ENCODE measurements at regions not wholly inside any gene's neighbourhood (a gene's known extent, or its start where the extent isn't known, plus 50 kb on each side); places are given as distances from the start of the nearest gene placed in this dataset.
"Not testable (repeated sequence)": the region's sequence is repeated elsewhere in the genome, so short reads cannot be mapped to it uniquely, and the experiment has no call there.

GRCh38 chr16:65831903-65832666 is 534.4 kb upstream of the CDH5 start:
- DNase-seq (ENCODE audit: low read depth in 2 of 3, low spot score in 2 of 3) = no peak

GRCh38 chr16:65829076-65829475 is 537.4 kb upstream of the CDH5 start:
- DNase-seq (ENCODE audit: low read depth in 2 of 3, low spot score in 2 of 3) = no peak

DNA sequence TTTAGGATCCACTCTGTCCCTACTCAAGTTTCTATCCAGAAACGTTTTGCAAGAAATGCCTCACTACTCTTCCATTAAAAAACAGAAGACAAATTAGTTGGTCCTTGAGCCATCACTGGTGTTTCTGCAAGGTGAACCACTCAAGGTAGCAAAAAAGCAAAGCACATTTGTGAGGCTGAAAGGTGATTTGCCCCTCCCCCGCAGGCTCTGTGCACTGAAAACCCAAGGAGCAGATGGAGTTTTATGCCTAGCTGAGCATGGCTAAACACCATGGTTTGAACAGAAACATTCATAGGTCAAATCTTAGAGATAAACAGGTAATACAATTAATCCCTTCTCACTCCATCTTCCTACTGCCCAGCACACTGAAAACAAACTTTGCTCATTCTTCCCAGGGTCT is 538.2 kb upstream of the CDH5 start:
- DNase-seq (ENCODE audit: low read depth in 2 of 3, low spot score in 2 of 3) = no peak

DNA sequence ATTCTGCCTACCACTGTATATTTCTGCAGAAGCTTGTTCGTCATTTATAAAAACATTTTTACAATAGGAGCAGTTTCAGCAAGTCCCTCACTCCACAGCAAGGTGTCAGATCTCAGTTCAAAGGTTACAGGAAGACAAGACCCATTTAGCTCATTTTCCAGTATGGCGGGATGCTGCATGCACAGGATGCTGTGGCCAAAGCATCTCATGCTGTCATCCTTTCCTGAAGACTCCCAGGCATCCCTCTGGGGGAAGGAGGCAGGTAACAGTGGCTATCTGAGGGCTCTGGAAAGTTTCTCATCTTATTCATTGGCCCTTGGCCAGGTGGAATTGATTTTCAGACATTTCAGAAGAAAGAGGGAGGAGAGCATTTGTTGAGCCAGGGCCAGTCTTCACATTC is 539.3 kb upstream of the CDH5 start:
- no peak for DNase-seq (ENCODE audit: low read depth in 2 of 3, low spot score in 2 of 3)

- DNase-seq (ENCODE audit: low read depth in 2 of 3, low spot score in 2 of 3) = no peak
Measured at GRCh38 chr16:65825191-65825856, 541.2 kb upstream of the CDH5 start.

- DNase-seq (ENCODE audit: low read depth in 2 of 3, low spot score in 2 of 3) = no peak
Measured at GRCh38 chr16:65822148-65822547, 544.3 kb upstream of the CDH5 start.

GRCh38 chr16:65819136-65819898 is 547.2 kb upstream of the CDH5 start:
- no peak for DNase-seq (ENCODE audit: low read depth in 2 of 3, low spot score in 2 of 3)

DNA sequence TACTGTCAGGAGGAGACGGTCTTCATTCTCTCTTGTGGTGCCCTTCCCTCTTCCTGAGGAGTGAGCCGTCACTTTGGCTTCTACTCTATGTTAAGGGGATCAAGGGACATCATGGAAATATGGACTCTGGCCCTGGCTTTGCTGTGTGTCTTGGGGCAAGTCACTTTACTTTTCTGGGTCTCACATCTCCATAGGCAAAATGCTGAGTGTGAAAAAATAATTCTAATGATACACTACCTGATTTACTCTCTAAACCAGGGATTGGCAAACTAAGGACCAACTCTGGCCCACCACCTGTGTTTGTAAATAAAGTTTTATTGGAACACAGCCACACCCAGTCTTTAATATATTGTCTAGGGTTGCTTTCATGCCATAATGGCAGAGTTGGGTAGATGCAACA is 548.7 kb upstream of the CDH5 start:
- no peak for DNase-seq (ENCODE audit: low read depth in 2 of 3, low spot score in 2 of 3)

GRCh38 chr16:65817066-65817465 is 549.4 kb upstream of the CDH5 start:
- no peak for DNase-seq (ENCODE audit: low read depth in 2 of 3, low spot score in 2 of 3)

DNA sequence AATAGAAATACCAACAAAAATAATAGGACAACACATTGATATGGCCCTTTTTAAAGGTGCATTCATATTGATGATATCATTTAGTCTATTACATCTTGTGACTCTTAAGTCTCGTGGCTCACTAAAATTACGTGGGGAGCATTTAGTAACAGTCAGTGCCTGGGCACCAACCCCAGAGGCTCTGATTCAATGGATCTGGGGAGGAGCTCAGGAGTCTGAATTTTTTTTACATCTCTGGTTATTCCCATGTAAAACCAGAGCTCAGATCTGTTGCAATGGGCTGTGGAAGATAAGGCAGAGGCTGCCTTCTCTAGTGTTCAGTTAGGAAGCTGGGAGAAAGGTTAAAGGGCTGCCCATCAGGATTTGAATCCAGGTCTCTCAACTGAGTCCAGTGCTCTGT is 549.9 kb upstream of the CDH5 start:
- no peak for DNase-seq (ENCODE audit: low read depth in 2 of 3, low spot score in 2 of 3)

- DNase-seq (ENCODE audit: low read depth in 2 of 3, low spot score in 2 of 3) = no peak
Measured at GRCh38 chr16:65815707-65816106, 550.8 kb upstream of the CDH5 start.

- not testable (repeated sequence) for DNase-seq (ENCODE audit: low read depth in 2 of 3, low spot score in 2 of 3)
Measured at GRCh38 chr16:65813879-65814278, 552.6 kb upstream of the CDH5 start.

DNA sequence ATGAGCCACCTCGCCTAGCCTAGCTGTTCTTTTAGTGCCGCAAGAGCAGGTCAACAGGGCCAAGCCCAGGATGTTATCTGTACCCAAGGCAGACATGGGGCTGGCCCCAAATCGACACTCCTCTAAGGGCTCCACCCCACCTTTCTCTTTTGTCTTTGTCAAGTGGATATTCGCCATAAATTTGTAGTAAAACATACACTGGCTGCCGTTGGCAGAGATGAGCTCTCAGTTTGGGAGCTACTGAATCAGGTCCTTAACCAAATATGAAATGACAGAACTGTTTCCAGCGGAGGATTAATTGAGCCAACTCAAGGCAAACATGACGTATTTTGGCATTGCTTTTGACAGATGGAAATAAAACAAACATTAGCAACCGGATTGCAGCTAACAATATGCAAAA is 556.9 kb upstream of the CDH5 start:
- no peak for DNase-seq (ENCODE audit: low read depth in 2 of 3, low spot score in 2 of 3)

- DNase-seq (ENCODE audit: low read depth in 2 of 3, low spot score in 2 of 3) = no peak
Measured at GRCh38 chr16:65808790-65809189, 557.7 kb upstream of the CDH5 start.

- DNase-seq (ENCODE audit: low read depth in 2 of 3, low spot score in 2 of 3) = no peak
Measured at GRCh38 chr16:65807858-65808257, 558.6 kb upstream of the CDH5 start.

GRCh38 chr16:65805704-65806103 is 560.8 kb upstream of the CDH5 start:
- not testable (repeated sequence) for DNase-seq (ENCODE audit: low read depth in 2 of 3, low spot score in 2 of 3)

GRCh38 chr16:65796481-65796880 is 570.0 kb upstream of the CDH5 start:
- DNase-seq (ENCODE audit: low read depth in 2 of 3, low spot score in 2 of 3) = no peak

GRCh38 chr16:65794973-65795372 is 571.5 kb upstream of the CDH5 start:
- DNase-seq (ENCODE audit: low read depth in 2 of 3, low spot score in 2 of 3) = no peak

- DNase-seq (ENCODE audit: low read depth in 2 of 3, low spot score in 2 of 3) = no peak
Measured at GRCh38 chr16:65793781-65794180, 572.7 kb upstream of the CDH5 start.

DNA sequence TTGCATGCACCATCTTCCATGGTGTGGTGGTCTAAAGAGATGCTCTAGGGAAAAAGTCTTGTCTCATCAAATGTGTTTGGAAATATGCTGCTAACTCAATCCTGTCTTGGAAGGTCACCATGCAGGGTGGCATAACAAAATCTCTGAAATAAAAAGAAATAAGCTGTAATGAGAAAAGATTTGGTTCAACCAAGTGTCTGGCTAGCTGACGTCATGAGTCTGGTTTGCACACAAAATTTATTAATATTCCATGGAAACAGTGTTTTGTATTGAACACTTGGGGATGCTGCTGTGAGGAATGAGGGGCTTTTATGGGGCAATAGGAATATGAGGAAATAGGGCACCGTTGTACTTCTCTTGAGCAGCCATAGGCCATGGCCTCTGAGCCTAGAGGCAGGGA is 575.7 kb upstream of the CDH5 start:
- no peak for DNase-seq (ENCODE audit: low read depth in 2 of 3, low spot score in 2 of 3)

DNA sequence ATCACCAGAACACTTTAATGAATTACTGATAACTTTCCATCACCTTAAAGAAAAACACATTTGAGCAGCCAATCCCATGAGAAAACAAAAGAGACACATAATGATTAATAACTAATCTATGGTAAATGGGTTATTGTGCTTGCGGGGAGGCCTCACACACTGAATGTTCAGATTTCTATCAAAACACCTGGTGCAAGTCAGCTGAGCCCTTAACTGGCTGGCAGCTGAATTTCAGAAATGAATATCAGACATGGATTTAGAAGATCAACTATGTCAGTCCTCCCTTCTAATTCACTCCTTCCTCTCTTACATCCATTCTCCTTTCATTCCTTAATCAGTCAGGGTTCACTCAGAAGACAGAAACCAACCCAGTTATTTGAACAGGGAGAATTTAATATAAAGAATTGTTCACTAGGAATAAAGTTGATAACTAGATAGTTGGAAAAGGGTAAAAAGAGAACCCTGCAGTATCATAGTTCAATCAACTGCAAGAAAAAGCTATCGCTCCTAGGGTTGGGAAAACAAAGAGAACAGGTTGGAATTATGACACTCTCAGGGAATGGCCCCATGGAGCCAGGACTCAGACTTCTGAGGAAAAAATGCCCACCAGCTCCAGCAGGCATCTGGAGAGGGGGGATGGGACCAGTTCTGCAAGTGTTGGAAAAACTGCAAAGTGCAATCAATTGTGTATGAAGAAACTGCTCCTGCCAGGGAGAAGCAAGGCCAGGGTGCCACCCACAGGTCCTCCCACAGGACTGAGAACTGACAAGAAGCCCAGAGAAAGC is 577.1 kb upstream of the CDH5 start:
- no peak for DNase-seq (ENCODE audit: low read depth in 2 of 3, low spot score in 2 of 3)

All from hematopoietic multipotent progenitor cell (in vitro differentiated cells).